ENCODE measurements at regions not wholly inside any gene's neighbourhood (a gene's known extent, or its start where the extent isn't known, plus 50 kb on each side); places are given as distances from the start of the nearest gene placed in this dataset.

DNA sequence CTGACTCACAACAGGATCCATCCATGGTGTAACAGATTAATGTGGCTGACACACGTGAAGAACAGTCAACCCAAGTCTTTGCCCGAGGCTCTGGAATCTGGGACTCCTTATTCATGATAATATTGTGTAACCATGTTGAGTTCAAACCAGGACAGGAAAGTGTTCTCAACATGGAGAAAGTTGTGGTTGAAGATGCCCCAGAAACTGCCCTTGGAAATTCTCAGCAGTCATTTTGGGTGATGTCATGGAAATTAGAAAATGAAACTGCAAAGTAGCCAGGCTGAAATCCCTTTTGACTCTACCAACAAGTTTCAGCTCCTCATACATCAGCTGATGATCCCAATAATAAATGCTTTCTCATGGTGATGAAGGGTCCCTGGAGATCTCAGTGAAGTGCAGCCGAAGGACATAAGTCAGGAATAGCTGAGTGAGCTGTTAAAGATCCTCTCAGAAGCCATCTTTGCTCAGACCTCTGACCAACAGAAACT is 307.7 kb downstream of the TNS1 start:
- TF ChIP-seq, protein P1, sequence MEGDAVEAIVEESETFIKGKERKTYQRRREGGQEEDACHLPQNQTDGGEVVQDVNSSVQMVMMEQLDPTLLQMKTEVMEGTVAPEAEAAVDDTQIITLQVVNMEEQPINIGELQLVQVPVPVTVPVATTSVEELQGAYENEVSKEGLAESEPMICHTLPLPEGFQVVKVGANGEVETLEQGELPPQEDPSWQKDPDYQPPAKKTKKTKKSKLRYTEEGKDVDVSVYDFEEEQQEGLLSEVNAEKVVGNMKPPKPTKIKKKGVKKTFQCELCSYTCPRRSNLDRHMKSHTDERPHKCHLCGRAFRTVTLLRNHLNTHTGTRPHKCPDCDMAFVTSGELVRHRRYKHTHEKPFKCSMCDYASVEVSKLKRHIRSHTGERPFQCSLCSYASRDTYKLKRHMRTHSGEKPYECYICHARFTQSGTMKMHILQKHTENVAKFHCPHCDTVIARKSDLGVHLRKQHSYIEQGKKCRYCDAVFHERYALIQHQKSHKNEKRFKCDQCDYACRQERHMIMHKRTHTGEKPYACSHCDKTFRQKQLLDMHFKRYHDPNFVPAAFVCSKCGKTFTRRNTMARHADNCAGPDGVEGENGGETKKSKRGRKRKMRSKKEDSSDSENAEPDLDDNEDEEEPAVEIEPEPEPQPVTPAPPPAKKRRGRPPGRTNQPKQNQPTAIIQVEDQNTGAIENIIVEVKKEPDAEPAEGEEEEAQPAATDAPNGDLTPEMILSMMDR (IDR thresholded peaks at IDR 0.05), result no peak
- TF ChIP-seq POLR2A (IDR thresholded peaks at IDR 0.05), result no peak

Measured in uterus (tissue), 2 donors.